Gastroesophageal sphincter (tissue), 4 donors: ENCODE measurements at regions not wholly inside any gene's neighbourhood (a gene's known extent, or its start where the extent isn't known, plus 50 kb on each side); places are given as distances from the start of the nearest gene placed in this dataset.

Experiments
- ATAC-seq: fragments of 150-250 bp; one replicate; pipeline ENCODE4 v1.9.1; 2016; ENCODE audit warnings: mild to moderate bottlenecking, moderate library complexity
- H3K27ac ChIP-seq, 4 donors: fragments of 200-600 bp; sonication (generic) in 3 of 4; 1 replicate in 3 of 4; 2 replicates in 1 of 4; pipeline ENCODE4 v1.5.1; 2016 to 2019
- H3K27me3 ChIP-seq: fragments of 200-600 bp; sonication (generic); one replicate; pipeline ENCODE4 v1.5.1; 2019
- H3K36me3 ChIP-seq, 2 donors: fragments of 200-600 bp; sonication (generic); one replicate each; pipeline ENCODE4 v1.5.1; 2019; ENCODE audit warnings: control low read depth in 1 of 2
- H3K4me1 ChIP-seq, 3 donors: fragments of 200-600 bp; sonication (generic); 1 replicate in 2 of 3; 2 replicates in 1 of 3; pipeline ENCODE4 v1.5.1; 2016 to 2019; ENCODE audit warnings: control low read depth in 2 of 3
- H3K4me3 ChIP-seq, 2 donors: fragments of 200-600 bp; sonication (generic); one replicate each; pipeline ENCODE4 v1.5.1; 2019; ENCODE audit warnings: mild to moderate bottlenecking in 1 of 2, moderate library complexity in 1 of 2
- H3K9me3 ChIP-seq, 3 donors: fragments of 200-600 bp; sonication (generic); one replicate each; pipeline ENCODE4 v1.5.1; 2017 to 2019; ENCODE audit warnings: control low read depth in 2 of 3
- CTCF ChIP-seq, 4 experiments: fragments of 200-600 bp in 2 of 4; fragments of 450-650 bp in 2 of 4; sonication (generic) in 1 of 4; IDR thresholded peaks; one replicate each; pipeline ENCODE4 v1.5.1; 2017 to 2019; ENCODE audit warnings: antibody characterized with exemption in 4 of 4, mild to moderate bottlenecking in 2 of 4, moderate library complexity in 2 of 4
- EP300 ChIP-seq: sonication (generic); formaldehyde crosslinking; IDR thresholded peaks from one replicate; pipeline ENCODE4 v1.6.1; 2017; ENCODE audit warnings: antibody characterized with exemption, mild to moderate bottlenecking
- POLR2A ChIP-seq, 2 donors: fragments of 450-650 bp; IDR thresholded peaks; one replicate each; pipeline ENCODE4 v1.6.1; 2017; ENCODE audit warnings: antibody characterized with exemption in 2 of 2, mild to moderate bottlenecking in 2 of 2, moderate library complexity in 1 of 2
- POLR2AphosphoS5 ChIP-seq: sonication (generic); formaldehyde crosslinking; IDR thresholded peaks from one replicate; pipeline ENCODE4 v1.6.1; 2017; ENCODE audit warnings: antibody characterized with exemption
- WGBS, 2 donors: methylation state at CpG; one replicate each; pipeline ENCODE4 v1.1.5; 2018; ENCODE audit warnings: low coverage in 1 of 2; 5-methylcytosine and 5-hydroxymethylcytosine counted together

- H3K27me3 ChIP-seq = no peaks in the 10 kb centered on the region
- H3K36me3 ChIP-seq = no peaks in the 10 kb centered on the region
- H3K27ac ChIP-seq = no peak overlapping the region
- H3K4me3 ChIP-seq = no peak overlapping the region
- no peak for TF ChIP-seq CTCF (IDR thresholded peaks at IDR 0.05)
- no peak for TF ChIP-seq POLR2A (IDR thresholded peaks at IDR 0.05)
- TF ChIP-seq EP300 = no peak
- no peak for TF ChIP-seq POLR2AphosphoS5
- WGBS, 2 donors = 79 to 92% methylated on average over 2 of the region's 2 CpGs
- H3K4me1 ChIP-seq = no peaks in the 10 kb centered on the region
- ATAC-seq = no peak
- no peaks in the 10 kb centered on the region for H3K9me3 ChIP-seq
Measured at GRCh38 chr11:97351939-97352338, 962.1 kb downstream of the JRKL start.

GRCh38 chr11:97354026-97354425 is 964.2 kb downstream of the JRKL start:
- ATAC-seq = no peak
- WGBS, 2 donors = 67 to 75% methylated on average over 1 of the region's 1 CpG
- Histone ChIP-seq H3K4me1 (no peaks in the 10 kb centered on the region), H3K27ac (no peak overlapping the region), H3K27me3 (no peaks in the 10 kb centered on the region), H3K4me3 (no peak overlapping the region), H3K9me3 (no peaks in the 10 kb centered on the region), H3K36me3 (no peaks in the 10 kb centered on the region)
- TF ChIP-seq POLR2AphosphoS5 (no peak), POLR2A (IDR thresholded peaks at IDR 0.05) (no peak), CTCF (IDR thresholded peaks at IDR 0.05) (no peak), EP300 (no peak)

DNA sequence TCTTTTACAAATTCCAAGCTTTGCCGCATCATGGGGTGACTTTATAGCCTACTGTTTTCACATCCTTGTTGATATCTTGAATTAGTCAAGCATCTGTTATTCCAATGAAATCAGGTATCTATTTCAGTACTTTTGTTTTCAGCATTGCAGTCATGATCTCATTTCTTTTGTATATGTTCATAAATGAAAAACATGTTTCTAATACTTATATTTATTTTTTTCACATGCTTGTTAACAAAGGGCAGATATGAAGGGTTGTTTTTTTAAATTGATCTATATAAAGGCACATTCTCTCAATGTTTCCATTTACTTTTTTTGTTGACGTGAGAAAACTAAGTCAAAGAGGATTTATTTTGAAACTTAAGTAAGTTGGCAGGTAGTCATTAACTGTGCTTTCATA is 964.8 kb downstream of the JRKL start:
- no peaks in the 10 kb centered on the region for H3K4me1 ChIP-seq
- H3K27ac ChIP-seq = no peak overlapping the region
- no peaks in the 10 kb centered on the region for H3K36me3 ChIP-seq
- H3K9me3 ChIP-seq = no peaks in the 10 kb centered on the region
- no peaks in the 10 kb centered on the region for H3K27me3 ChIP-seq
- no peak overlapping the region for H3K4me3 ChIP-seq
- 60 to 67% methylated on average over 2 of the region's 2 CpGs for whole genome bisulfite sequencing, 2 donors
- no peak for TF ChIP-seq POLR2AphosphoS5
- TF ChIP-seq CTCF (IDR thresholded peaks at IDR 0.05) = no peak
- no peak for TF ChIP-seq EP300
- no peak for TF ChIP-seq POLR2A (IDR thresholded peaks at IDR 0.05)
- ATAC-seq = no peak

- no peak overlapping the region for H3K27ac ChIP-seq
- no peaks in the 10 kb centered on the region for H3K4me1 ChIP-seq
- ATAC-seq = no peak
- no peaks in the 10 kb centered on the region for H3K36me3 ChIP-seq
- no peaks in the 10 kb centered on the region for H3K27me3 ChIP-seq
- H3K4me3 ChIP-seq = no peak overlapping the region
- H3K9me3 ChIP-seq = no peaks in the 10 kb centered on the region
- no peak for TF ChIP-seq CTCF (IDR thresholded peaks at IDR 0.05)
Measured at GRCh38 chr11:97355230-97355629, 965.4 kb downstream of the JRKL start.

GRCh38 chr11:97356144-97356543 is 966.3 kb downstream of the JRKL start:
- no peak for TF ChIP-seq POLR2AphosphoS5
- no peak for TF ChIP-seq CTCF (IDR thresholded peaks at IDR 0.05)
- no peaks in the 10 kb centered on the region for H3K9me3 ChIP-seq
- no peaks in the 10 kb centered on the region for H3K27me3 ChIP-seq
- WGBS, 2 donors = 61 to 95% methylated on average over 3 of the region's 3 CpGs
- H3K4me3 ChIP-seq = no peak overlapping the region
- no peak overlapping the region for H3K27ac ChIP-seq
- H3K36me3 ChIP-seq = no peaks in the 10 kb centered on the region
- no peaks in the 10 kb centered on the region for H3K4me1 ChIP-seq
- no peak for ATAC-seq
